ENCODE measurements at regions not wholly inside any gene's neighbourhood (a gene's known extent, or its start where the extent isn't known, plus 50 kb on each side); places are given as distances from the start of the nearest gene placed in this dataset.
"Not testable (repeated sequence)": the region's sequence is repeated elsewhere in the genome, so short reads cannot be mapped to it uniquely, and the experiment has no call there.

DNA sequence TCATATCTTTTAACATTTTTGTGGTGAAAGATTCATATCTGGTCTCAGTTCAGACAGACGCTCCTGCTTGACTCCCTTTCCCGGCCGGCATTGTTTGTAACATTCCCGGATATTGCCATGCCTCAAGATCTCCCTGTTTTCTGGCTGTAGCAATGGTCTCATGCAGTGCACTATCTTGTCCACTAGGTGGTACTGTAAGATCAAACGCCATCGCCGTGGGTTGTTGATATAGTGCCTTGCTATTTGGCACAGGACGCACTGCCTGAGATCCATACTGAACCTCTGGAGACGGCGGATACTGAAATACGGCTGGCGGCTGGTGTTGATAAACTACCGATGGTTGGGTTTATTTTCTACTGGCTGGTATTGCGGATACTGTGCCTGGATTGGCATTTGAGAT is 218.6 kb downstream of the ADRA2C start:
- not testable (repeated sequence) for H3K27ac Mint-ChIP-seq; H3K36me3 Mint-ChIP-seq (ENCODE audit: insufficient read depth in 2 of 2); H3K27me3 Mint-ChIP-seq (ENCODE audit: low read depth); DNase-seq; H3K9me3 Mint-ChIP-seq; ATAC-seq (replicated peaks in 1 of 2); H3K4me1 Mint-ChIP-seq (ENCODE audit: low read depth); H3K4me3 Mint-ChIP-seq

DNA sequence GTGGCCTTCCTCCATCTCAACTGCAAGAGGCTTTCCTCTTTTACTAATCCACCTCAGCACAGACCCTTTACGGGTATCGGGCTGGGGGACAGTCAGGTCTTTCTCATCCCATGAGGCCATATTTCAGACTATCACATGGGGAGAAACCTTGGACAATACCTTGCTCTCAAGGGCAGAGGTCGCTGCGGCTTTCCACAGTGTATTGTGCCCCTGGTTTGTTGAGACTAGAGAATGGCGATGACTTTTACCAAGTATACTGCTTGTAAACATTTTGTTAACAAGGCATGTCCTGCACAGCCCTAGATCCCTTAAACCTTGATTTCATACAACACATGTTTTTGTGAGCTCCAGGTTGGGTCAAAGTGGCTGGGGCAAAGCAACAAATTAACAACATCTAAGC is 220.2 kb downstream of the ADRA2C start:
- H3K27ac Mint-ChIP-seq; ATAC-seq (replicated peaks in 1 of 2); H3K9me3 Mint-ChIP-seq; H3K4me1 Mint-ChIP-seq (ENCODE audit: low read depth); H3K4me3 Mint-ChIP-seq; DNase-seq; H3K27me3 Mint-ChIP-seq (ENCODE audit: low read depth); H3K36me3 Mint-ChIP-seq (ENCODE audit: insufficient read depth in 2 of 2): not testable (repeated sequence)

DNA sequence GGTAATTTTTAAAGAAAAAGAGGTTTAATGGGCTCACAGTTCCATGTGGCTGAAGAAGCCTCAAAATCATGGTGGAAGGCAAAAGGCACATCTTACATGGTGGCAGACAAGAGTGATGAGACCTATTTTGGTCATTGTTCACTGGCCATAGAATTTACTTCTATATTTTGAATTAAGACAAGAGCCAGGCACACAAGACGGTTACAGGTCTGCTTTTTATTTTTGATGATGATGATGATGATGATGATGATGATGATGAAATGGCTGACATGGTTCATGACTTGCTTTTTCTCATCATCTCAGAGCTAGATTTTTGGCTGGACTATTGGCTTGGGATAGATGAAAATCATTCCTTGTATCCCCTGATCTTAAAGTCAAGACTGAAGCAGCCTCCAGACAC is 229.3 kb downstream of the OTOP1 start:
- H3K4me3 Mint-ChIP-seq; DNase-seq; H3K36me3 Mint-ChIP-seq (ENCODE audit: insufficient read depth in 2 of 2); H3K4me1 Mint-ChIP-seq (ENCODE audit: low read depth); H3K27ac Mint-ChIP-seq; H3K27me3 Mint-ChIP-seq (ENCODE audit: low read depth); H3K9me3 Mint-ChIP-seq; ATAC-seq (replicated peaks in 1 of 2): not testable (repeated sequence)

DNA sequence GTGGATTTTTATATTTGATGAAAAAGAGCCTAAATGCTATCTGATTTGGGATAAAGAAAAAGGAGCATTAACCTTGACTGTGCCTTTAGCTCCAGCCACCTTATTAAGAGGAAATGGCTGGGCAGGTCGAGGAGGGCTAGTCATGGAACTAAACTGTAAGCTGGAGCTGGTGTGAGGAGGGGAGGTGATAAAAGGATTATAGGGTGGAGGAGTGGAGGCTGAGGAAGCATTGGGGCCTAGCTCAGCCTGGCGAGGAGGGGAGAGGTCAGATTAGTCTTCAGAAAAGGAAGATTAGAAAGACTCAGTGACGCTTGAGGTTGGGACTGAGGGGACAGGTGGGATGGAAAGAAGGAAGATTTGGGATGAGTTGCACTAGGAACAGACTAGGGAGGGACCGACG is 222.7 kb downstream of the OTOP1 start:
- not testable (repeated sequence) for H3K27ac Mint-ChIP-seq; H3K36me3 Mint-ChIP-seq (ENCODE audit: insufficient read depth in 2 of 2); H3K27me3 Mint-ChIP-seq (ENCODE audit: low read depth); H3K9me3 Mint-ChIP-seq; DNase-seq; H3K4me3 Mint-ChIP-seq; H3K4me1 Mint-ChIP-seq (ENCODE audit: low read depth); ATAC-seq (replicated peaks in 1 of 2)

DNA sequence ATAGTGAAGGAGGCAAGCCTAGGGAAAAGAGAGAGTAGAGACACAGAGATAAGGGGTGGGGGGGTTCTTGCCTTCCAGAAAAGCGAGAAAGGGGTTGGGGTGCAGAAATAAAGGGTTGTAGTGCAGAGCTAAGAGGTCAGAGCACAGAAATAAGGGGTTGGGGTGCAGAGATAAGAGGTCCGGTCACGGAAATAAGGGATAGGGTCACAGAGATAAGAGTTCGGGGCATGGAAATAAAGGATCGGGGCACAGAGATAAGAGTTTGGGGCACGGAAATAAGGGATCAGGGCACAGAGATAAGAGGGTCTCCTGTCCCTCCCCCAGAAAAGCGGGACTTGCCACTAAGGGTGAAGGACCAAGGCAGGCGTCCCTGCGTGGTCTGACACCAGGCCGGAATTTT is 222.0 kb downstream of the OTOP1 start:
- H3K4me3 Mint-ChIP-seq; H3K9me3 Mint-ChIP-seq; H3K4me1 Mint-ChIP-seq (ENCODE audit: low read depth); H3K27ac Mint-ChIP-seq; ATAC-seq (replicated peaks in 1 of 2); H3K36me3 Mint-ChIP-seq (ENCODE audit: insufficient read depth in 2 of 2); H3K27me3 Mint-ChIP-seq (ENCODE audit: low read depth); DNase-seq: not testable (repeated sequence)

DNA sequence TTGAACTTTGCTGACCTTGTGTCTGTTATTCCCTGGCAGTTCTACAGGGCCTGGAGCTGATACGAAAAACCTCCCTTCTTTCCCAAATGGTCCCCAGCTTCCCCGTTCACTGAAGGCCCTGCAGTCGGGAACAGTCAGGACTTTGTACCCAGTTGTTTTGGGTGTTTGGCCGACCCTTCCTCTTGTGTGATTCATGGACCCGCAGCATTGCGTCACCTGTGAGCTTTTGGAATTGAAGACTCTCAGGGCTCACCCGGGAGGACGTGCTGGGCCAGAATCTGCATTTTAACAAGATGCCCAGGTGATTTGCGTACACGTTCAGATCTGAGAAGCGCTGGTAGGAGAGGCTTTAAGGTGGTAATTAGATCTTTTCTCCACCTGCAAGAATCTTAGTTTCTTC is 220.4 kb downstream of the OTOP1 start:
- not testable (repeated sequence) for H3K4me3 Mint-ChIP-seq; H3K36me3 Mint-ChIP-seq (ENCODE audit: insufficient read depth in 2 of 2); ATAC-seq (replicated peaks in 1 of 2); H3K4me1 Mint-ChIP-seq (ENCODE audit: low read depth); H3K27me3 Mint-ChIP-seq (ENCODE audit: low read depth); H3K27ac Mint-ChIP-seq; H3K9me3 Mint-ChIP-seq; DNase-seq

DNA sequence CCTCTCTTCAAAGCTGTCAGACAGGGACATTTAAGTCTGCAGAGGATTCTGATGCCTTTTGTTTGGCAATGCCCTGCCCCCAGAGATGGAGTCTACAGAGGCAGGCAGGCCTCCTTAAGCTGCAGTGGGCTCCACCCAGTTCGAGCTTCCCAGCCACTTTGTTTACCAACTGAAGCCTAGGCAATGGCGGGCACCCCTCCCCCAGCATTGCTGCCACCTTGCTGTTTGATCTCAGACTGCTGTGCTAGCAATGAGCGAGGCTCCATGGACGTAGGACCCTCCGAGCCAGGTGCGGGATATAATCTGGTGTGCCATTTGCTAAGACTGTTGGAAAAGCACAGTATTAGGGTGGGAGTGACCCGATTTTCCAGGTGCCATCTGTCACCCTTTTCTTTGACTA is 207.7 kb downstream of the OTOP1 start:
- DNase-seq; H3K27ac Mint-ChIP-seq; H3K9me3 Mint-ChIP-seq; ATAC-seq (replicated peaks in 1 of 2); H3K4me3 Mint-ChIP-seq; H3K4me1 Mint-ChIP-seq (ENCODE audit: low read depth); H3K36me3 Mint-ChIP-seq (ENCODE audit: insufficient read depth in 2 of 2): not testable (repeated sequence)
- H3K27me3 Mint-ChIP-seq (ENCODE audit: low read depth), result peaks cover 13% of the 10 kb centered on the region

DNA sequence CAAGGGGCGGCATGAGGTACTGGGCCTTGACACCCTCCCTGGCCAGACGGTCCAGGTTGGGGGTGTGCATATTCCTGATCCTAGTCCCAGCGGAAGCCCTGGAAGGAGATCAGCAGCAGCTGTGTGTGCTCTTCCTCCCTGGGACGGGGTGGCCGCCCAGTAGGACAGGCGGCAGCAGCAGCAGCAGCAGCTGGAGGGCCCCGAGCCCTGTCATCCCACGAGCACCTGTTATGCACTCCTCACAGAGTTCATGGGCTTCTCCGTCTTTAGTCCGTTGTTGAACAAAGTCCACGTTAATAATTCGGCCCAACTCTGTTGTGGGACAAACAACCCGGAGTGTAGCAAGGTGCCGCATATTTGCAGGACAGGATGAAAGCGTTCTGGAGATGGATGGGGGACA is 205.6 kb downstream of the OTOP1 start:
- H3K4me3 Mint-ChIP-seq; H3K27ac Mint-ChIP-seq; H3K36me3 Mint-ChIP-seq (ENCODE audit: insufficient read depth in 2 of 2); H3K9me3 Mint-ChIP-seq; ATAC-seq (replicated peaks in 1 of 2); H3K4me1 Mint-ChIP-seq (ENCODE audit: low read depth); DNase-seq; H3K27me3 Mint-ChIP-seq (ENCODE audit: low read depth): not testable (repeated sequence)

DNA sequence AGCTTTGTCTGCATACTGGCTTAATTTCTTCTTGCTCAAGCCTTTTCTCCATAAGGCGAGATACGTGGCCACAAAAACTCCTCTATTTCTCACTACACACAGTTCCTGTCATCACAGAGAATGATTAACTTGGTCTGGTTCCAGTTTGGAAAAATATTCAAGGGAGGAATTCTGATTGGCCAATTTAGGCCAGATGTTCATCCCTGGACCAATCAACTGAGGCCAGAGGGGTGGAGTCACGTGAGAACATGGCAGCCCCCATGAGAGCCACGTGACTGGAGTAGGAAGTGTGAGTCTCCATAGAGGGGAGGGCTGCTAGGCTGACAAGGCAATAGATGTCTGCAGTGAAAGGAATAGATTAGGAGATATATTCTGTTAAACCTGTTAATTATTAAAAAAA is 200.0 kb downstream of the OTOP1 start:
- not testable (repeated sequence) for H3K4me3 Mint-ChIP-seq; H3K9me3 Mint-ChIP-seq; H3K27me3 Mint-ChIP-seq (ENCODE audit: low read depth); ATAC-seq (replicated peaks in 1 of 2); DNase-seq; H3K4me1 Mint-ChIP-seq (ENCODE audit: low read depth); H3K27ac Mint-ChIP-seq; H3K36me3 Mint-ChIP-seq (ENCODE audit: insufficient read depth in 2 of 2)

DNA sequence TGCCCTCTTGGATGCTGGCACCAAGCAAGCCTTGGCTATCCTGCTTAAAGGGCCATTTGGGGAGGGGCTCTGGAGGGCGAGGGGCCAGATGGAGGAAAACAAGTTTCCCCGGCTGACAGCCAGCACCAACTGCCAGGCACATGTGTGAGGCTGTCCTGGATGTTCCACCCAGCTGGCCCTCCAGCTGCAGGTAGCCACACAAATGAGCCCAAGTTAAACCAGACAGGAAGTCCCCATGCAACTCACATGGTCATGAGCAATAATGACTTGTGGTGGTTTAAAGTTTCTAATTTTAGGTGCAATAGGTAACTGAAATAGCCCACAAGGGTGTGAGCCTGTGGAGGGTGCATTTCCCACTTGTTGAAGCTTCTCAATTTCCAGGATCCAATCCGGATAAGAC is 198.0 kb downstream of the OTOP1 start:
- DNase-seq; H3K36me3 Mint-ChIP-seq (ENCODE audit: insufficient read depth in 2 of 2); H3K27ac Mint-ChIP-seq; ATAC-seq (replicated peaks in 1 of 2); H3K27me3 Mint-ChIP-seq (ENCODE audit: low read depth); H3K4me3 Mint-ChIP-seq; H3K9me3 Mint-ChIP-seq; H3K4me1 Mint-ChIP-seq (ENCODE audit: low read depth): not testable (repeated sequence)

DNA sequence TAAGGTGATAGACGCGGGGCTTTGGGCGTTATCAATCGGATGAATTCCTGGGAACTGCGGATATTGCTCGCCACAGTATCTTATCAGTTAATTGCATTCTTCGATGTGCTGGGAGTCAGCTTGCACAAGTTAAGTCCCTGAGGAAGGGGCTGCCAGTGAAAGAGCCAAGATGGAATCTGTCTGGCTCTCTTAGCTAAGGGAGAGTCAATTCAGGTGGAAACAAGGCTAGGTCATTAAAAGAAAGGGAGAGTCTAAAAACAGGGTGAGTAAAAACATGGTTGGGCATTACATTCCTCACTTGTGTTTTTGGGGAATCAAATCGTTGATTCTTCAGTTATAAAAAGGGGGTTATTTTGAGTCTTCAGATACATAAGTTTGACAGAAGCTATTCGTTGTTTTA is 196.2 kb downstream of the OTOP1 start:
- not testable (repeated sequence) for H3K9me3 Mint-ChIP-seq; H3K27ac Mint-ChIP-seq; H3K36me3 Mint-ChIP-seq (ENCODE audit: insufficient read depth in 2 of 2); H3K4me3 Mint-ChIP-seq; DNase-seq; ATAC-seq (replicated peaks in 1 of 2); H3K4me1 Mint-ChIP-seq (ENCODE audit: low read depth)
- H3K27me3 Mint-ChIP-seq (ENCODE audit: low read depth), result peaks cover 14% of the 10 kb centered on the region

DNA sequence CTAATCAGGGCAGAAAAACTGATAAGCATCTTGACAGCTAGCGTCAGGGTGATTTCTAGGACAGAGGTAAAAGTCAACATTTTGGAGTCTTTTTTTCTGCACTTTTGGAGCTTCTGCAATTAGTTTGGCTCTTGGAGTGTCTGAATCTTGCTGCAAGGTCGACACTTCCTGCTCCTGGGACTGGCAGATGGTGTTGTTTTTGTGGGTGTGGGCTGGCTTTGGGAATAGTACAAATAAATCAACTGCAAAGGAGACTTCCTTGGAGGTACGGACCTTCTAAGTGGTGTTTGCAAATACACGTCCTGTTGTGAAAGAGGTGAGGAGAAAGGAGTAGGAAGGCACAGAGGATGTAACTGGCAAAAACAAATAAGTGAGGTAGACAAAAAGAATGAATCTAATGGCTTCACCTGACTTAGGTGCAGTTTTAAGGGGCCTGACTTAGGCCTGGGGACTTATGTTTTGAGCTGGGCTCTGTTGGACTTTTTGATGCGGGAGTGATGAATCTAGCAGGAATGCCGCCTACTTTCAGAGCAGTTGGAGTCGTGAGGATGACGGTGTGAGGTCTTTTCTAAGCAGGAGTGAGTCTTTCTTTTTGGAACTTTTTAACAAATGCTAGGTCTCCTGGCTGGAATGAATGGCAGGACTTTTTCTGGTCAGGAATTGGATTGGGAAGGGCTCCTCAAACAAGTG is 195.1 kb downstream of the OTOP1 start:
- not testable (repeated sequence) for H3K27ac Mint-ChIP-seq; H3K9me3 Mint-ChIP-seq; DNase-seq; H3K36me3 Mint-ChIP-seq (ENCODE audit: insufficient read depth in 2 of 2); H3K4me1 Mint-ChIP-seq (ENCODE audit: low read depth); H3K4me3 Mint-ChIP-seq; ATAC-seq (replicated peaks in 1 of 2)
- H3K27me3 Mint-ChIP-seq (ENCODE audit: low read depth), result peaks cover 14% of the 10 kb centered on the region

DNA sequence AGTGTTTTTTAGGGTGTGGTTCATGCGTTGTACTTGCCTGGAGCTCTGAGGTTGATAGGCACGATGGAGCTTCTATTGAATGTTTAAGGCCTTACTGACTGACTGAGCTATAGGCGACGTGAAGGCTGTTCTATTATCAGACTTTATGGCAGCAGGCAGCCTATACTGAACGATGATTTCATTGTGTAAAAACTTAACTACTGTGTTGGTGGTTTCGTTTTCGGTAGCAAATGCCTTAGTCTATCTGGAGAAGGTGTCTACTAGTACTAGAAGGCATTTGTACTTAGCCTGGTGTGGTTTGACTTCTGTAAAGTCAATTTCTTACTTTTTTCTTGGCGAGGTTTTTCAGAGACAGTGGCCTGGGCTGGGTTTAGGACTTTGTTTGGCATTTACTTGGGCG is 194.4 kb downstream of the OTOP1 start:
- not testable (repeated sequence) for H3K9me3 Mint-ChIP-seq; H3K36me3 Mint-ChIP-seq (ENCODE audit: insufficient read depth in 2 of 2); ATAC-seq (replicated peaks in 1 of 2); H3K27ac Mint-ChIP-seq; H3K4me1 Mint-ChIP-seq (ENCODE audit: low read depth); H3K4me3 Mint-ChIP-seq; DNase-seq
- peaks cover 14% of the 10 kb centered on the region for H3K27me3 Mint-ChIP-seq (ENCODE audit: low read depth)

DNA sequence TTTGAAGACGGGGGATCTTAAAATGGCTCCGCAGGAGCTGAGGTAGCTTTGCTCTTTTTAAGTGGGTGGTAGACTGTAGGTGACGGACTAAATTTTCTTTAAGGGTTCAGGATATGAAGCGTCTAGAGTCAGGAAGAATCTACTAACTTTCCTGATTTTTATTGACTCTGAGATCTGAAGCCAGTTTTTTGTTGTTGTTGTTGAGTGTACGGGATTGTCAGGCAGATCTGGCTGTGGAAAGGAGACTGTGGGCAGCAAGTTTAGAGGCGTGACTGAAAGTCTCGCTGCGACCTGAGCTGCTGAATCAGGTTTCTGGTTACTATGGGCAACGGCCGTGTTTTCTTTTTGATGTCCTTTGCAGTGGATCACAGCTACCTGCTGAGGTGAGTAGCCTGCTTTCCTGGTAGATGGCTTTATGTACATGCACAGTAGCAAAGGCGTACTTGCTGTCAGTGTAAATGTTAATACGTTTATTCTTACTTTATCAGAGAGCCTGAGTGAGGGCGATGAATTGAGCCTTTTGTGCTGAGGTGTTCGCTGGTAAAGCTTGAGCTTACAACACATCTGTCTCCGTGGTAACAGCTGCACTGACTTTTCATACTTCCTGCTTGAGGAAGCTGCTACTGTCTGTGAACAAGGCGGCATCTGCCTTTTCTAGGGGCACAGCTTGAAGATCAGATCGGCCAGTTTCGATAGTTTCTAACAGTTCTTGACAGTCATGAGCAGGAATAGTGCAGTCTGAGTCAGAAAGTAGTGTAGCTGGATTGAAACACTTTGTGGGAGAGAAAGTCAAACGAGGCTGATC is 193.7 kb downstream of the OTOP1 start:
- H3K9me3 Mint-ChIP-seq; H3K27ac Mint-ChIP-seq; H3K4me3 Mint-ChIP-seq; H3K4me1 Mint-ChIP-seq (ENCODE audit: low read depth); DNase-seq; H3K36me3 Mint-ChIP-seq (ENCODE audit: insufficient read depth in 2 of 2); ATAC-seq (replicated peaks in 1 of 2): not testable (repeated sequence)
- peaks cover 14% of the 10 kb centered on the region for H3K27me3 Mint-ChIP-seq (ENCODE audit: low read depth)
